Liver (tissue), 8 donors: ENCODE measurements at regions not wholly inside any gene's neighbourhood (a gene's known extent, or its start where the extent isn't known, plus 50 kb on each side); places are given as distances from the start of the nearest gene placed in this dataset.

ENCODE experiments used
- DNase-seq: peaks from one replicate; pipeline ENCODE4 v3.0.0-alpha.2; 2017; ENCODE audit warnings: low spot score
- H3K27ac ChIP-seq, 2 donors: one replicate each; pipeline ENCODE4 v1.7.0; 2013; ENCODE audit warnings: inconsistent platforms in 2 of 2, low read length in 2 of 2, control low read depth in 1 of 2, low read depth in 1 of 2, mild to moderate bottlenecking in 1 of 2
- H3K27me3 ChIP-seq, 4 donors: one replicate each; pipeline versions ENCODE4 v1.6.1 to v1.7.0; 2013; ENCODE audit warnings: low read length in 3 of 4, inconsistent platforms in 1 of 4, mild to moderate bottlenecking in 1 of 4, moderate library complexity in 1 of 4; ENCODE audit not compliant: control insufficient read depth in 4 of 4, insufficient read depth in 4 of 4
- H3K36me3 ChIP-seq, 4 donors: one replicate each; pipeline versions ENCODE4 v1.6.1 to v1.7.0; 2013; ENCODE audit warnings: low read length in 3 of 4, mild to moderate bottlenecking in 3 of 4, low read depth in 1 of 4, moderate library complexity in 1 of 4; ENCODE audit not compliant: control insufficient read depth in 4 of 4, insufficient read depth in 3 of 4
- H3K4me1 ChIP-seq, 4 donors: one replicate each; pipeline versions ENCODE4 v1.6.1 to v1.7.0; 2013; ENCODE audit warnings: low read length in 3 of 4, mild to moderate bottlenecking in 3 of 4, moderate library complexity in 1 of 4; ENCODE audit not compliant: control insufficient read depth in 4 of 4, insufficient read depth in 4 of 4
- H3K4me3 ChIP-seq, 3 donors: one replicate each; pipeline versions ENCODE4 v1.6.1 to v1.7.0; 2013; ENCODE audit warnings: low read length in 3 of 3, control low read depth in 1 of 3, low read depth in 1 of 3, mild to moderate bottlenecking in 1 of 3
- H3K9ac ChIP-seq, 2 donors: one replicate each; pipeline ENCODE4 v1.7.0; 2013; ENCODE audit warnings: low read length in 2 of 2, mild to moderate bottlenecking in 2 of 2, moderate library complexity in 2 of 2, control low read depth in 1 of 2, low read depth in 1 of 2
- H3K9me3 ChIP-seq, 4 donors: one replicate each; pipeline versions ENCODE4 v1.6.1 to v1.7.0; 2013; ENCODE audit warnings: low read length in 3 of 4; ENCODE audit not compliant: control insufficient read depth in 4 of 4
- EGR1 ChIP-seq, 2 donors: IDR thresholded peaks; 2 replicates each; pipeline ENCODE4 v1.6.1; 2016 to 2018; ENCODE audit warnings: antibody characterized with exemption in 2 of 2, low read depth in 2 of 2
- FOXA1 ChIP-seq: IDR thresholded peaks from 2 replicates; pipeline ENCODE4 v1.6.1; 2016; ENCODE audit warnings: antibody characterized with exemption
- FOXA2 ChIP-seq: IDR thresholded peaks from 2 replicates; pipeline ENCODE4 v1.6.1; 2016; ENCODE audit warnings: antibody characterized with exemption
- GABPA ChIP-seq, 2 donors: IDR thresholded peaks in 1 of 2; conservative IDR thresholded peaks in 1 of 2; 2 replicates each; pipeline ENCODE4 v1.6.1; 2016; ENCODE audit warnings: antibody characterized with exemption in 2 of 2, mild to moderate bottlenecking in 1 of 2, moderate library complexity in 1 of 2
- HNF4A ChIP-seq, 2 donors: conservative IDR thresholded peaks; 2 replicates each; pipeline ENCODE4 v1.6.1; 2016; ENCODE audit warnings: antibody characterized with exemption in 2 of 2, mild to moderate bottlenecking in 2 of 2
- HNF4G ChIP-seq: IDR thresholded peaks from 2 replicates; pipeline ENCODE4 v1.6.1; 2016; ENCODE audit warnings: antibody characterized with exemption
- JUND ChIP-seq, 2 donors: IDR thresholded peaks; 2 replicates each; pipeline ENCODE4 v1.6.1; 2016; ENCODE audit warnings: antibody characterized with exemption in 2 of 2
- MAX ChIP-seq: IDR thresholded peaks from 2 replicates; pipeline ENCODE4 v1.6.1; 2016; ENCODE audit warnings: antibody characterized with exemption
- NR2F2 ChIP-seq: IDR thresholded peaks from 2 replicates; pipeline ENCODE4 v1.6.1; 2016; ENCODE audit warnings: antibody characterized with exemption
- RAD21 ChIP-seq, 2 donors: IDR thresholded peaks; 2 replicates each; pipeline ENCODE4 v1.6.1; 2016; ENCODE audit warnings: antibody characterized with exemption in 2 of 2, mild to moderate bottlenecking in 2 of 2
- RXRA ChIP-seq, 2 donors: IDR thresholded peaks; 2 replicates each; pipeline ENCODE4 v1.6.1; 2017 to 2018; ENCODE audit warnings: antibody characterized with exemption in 2 of 2, mild to moderate bottlenecking in 1 of 2
- SP1 ChIP-seq: IDR thresholded peaks from 2 replicates; pipeline ENCODE4 v1.6.1; 2018; ENCODE audit warnings: antibody characterized with exemption, mild to moderate bottlenecking
- TAF1 ChIP-seq: conservative IDR thresholded peaks from 2 replicates; pipeline ENCODE4 v1.6.1; 2016; ENCODE audit warnings: antibody characterized with exemption, mild to moderate bottlenecking
- YY1 ChIP-seq: IDR thresholded peaks from 2 replicates; pipeline ENCODE4 v1.6.1; 2016; ENCODE audit warnings: antibody characterized with exemption, mild to moderate bottlenecking
- WGBS: extraction: QIAGEN DNeasy Blood & Tissue Kit; methylation state at CpG from one replicate; pipeline ENCODE4 v1.1.7; 2013; 5-methylcytosine and 5-hydroxymethylcytosine counted together
- TF ChIP-seq, protein P1 (sequence below): IDR thresholded peaks from 2 replicates; pipeline ENCODE4 v1.6.1; 2016; ENCODE audit warnings: antibody characterized with exemption
- TF ChIP-seq, protein P2 (sequence below): fragments of 150-350 bp; IDR thresholded peaks from 2 replicates; pipeline ENCODE4 v1.5.1; 2017; ENCODE audit warnings: improper control_type of control experiment, low read depth, low read length; ENCODE audit not compliant: missing input control
- donor health status: healthy.
- donor health status: healthy.
- donor health status: healthy.
- donor health status: healthy.
- donor health status: healthy.

DNA sequence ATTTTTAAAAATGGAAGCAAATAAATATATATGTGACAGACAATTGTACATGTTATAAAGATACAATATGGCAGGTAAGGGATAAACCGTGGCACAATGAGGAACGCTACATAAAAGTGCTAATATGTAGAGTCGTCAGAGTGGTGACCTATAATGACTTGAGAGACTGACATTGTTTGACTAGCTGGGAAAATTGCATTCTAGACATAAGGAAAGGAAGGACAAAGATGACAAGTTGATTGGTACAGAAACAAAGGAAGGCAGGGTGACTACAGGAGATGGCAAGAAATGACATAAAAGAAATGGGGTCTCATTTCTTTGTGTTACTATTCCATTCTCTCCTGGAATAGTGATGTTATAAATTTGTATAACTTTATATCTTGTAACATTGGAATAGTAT lies 420.4 kb downstream of the DSC3 start:
- H3K4me1 ChIP-seq = no peaks in the 10 kb centered on the region
- no peak overlapping the region for H3K27ac ChIP-seq
- TF ChIP-seq, protein P1, sequence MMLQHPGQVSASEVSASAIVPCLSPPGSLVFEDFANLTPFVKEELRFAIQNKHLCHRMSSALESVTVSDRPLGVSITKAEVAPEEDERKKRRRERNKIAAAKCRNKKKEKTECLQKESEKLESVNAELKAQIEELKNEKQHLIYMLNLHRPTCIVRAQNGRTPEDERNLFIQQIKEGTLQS = no peak
- TF ChIP-seq HNF4G (no peak), JUND (IDR thresholded peaks at IDR 0.05) (no peak), HNF4A (conservative IDR thresholded peaks at IDR 0.05) (no peak)
- H3K27me3 ChIP-seq = no peaks in the 10 kb centered on the region
- 81% methylated on average over 3 of the region's 3 CpGs for WGBS
- no peak overlapping the region for H3K9ac ChIP-seq
- no peak for DNase-seq
- no peak overlapping the region for H3K4me3 ChIP-seq
- no peaks in the 10 kb centered on the region for H3K36me3 ChIP-seq
- H3K9me3 ChIP-seq = peaks cover 0 to 2% (median 0%) of the 10 kb centered on the region in 4 donors

- Histone ChIP-seq H3K27me3 (no peaks in the 10 kb centered on the region), H3K27ac (no peak overlapping the region), H3K4me1 (no peaks in the 10 kb centered on the region), H3K9ac (no peak overlapping the region), H3K4me3 (no peak overlapping the region), H3K9me3 (no peaks in the 10 kb centered on the region), H3K36me3 (no peaks in the 10 kb centered on the region)
- no peak for TF ChIP-seq FOXA2
- no peak for TF ChIP-seq RXRA (IDR thresholded peaks at IDR 0.05)
- TF ChIP-seq GABPA (IDR thresholded peaks at IDR 0.05 in 1 of 2, conservative IDR thresholded peaks at IDR 0.05 in 1 of 2) = no peak
- TF ChIP-seq TAF1 = no peak
- TF ChIP-seq HNF4A (conservative IDR thresholded peaks at IDR 0.05) = no peak
- TF ChIP-seq RAD21 (IDR thresholded peaks at IDR 0.05) = no peak
- TF ChIP-seq JUND (IDR thresholded peaks at IDR 0.05) = no peak
- no peak for TF ChIP-seq EGR1 (IDR thresholded peaks at IDR 0.05; ENCODE audit: low read depth in 2 of 2)
- TF ChIP-seq YY1 = no peak
- TF ChIP-seq, protein P2, sequence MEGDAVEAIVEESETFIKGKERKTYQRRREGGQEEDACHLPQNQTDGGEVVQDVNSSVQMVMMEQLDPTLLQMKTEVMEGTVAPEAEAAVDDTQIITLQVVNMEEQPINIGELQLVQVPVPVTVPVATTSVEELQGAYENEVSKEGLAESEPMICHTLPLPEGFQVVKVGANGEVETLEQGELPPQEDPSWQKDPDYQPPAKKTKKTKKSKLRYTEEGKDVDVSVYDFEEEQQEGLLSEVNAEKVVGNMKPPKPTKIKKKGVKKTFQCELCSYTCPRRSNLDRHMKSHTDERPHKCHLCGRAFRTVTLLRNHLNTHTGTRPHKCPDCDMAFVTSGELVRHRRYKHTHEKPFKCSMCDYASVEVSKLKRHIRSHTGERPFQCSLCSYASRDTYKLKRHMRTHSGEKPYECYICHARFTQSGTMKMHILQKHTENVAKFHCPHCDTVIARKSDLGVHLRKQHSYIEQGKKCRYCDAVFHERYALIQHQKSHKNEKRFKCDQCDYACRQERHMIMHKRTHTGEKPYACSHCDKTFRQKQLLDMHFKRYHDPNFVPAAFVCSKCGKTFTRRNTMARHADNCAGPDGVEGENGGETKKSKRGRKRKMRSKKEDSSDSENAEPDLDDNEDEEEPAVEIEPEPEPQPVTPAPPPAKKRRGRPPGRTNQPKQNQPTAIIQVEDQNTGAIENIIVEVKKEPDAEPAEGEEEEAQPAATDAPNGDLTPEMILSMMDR = no peak
- TF ChIP-seq NR2F2 = no peak
- no peak for TF ChIP-seq SP1
- no peak for TF ChIP-seq MAX
- TF ChIP-seq FOXA1 = no peak
- TF ChIP-seq HNF4G = no peak
- WGBS = 61% methylated on average over 3 of the region's 3 CpGs
- no peak for DNase-seq
Observed at GRCh38 chr18:30618567-30618966, 424.0 kb downstream of the DSC3 start.

GRCh38 chr18:30616414-30616813 lies 426.1 kb downstream of the DSC3 start:
- H3K9me3 ChIP-seq = no peaks in the 10 kb centered on the region
- no peak overlapping the region for H3K27ac ChIP-seq
- no peak overlapping the region for H3K4me3 ChIP-seq
- WGBS = 71% methylated on average over 6 of the region's 6 CpGs
- no peaks in the 10 kb centered on the region for H3K36me3 ChIP-seq
- H3K9ac ChIP-seq = no peak overlapping the region
- no peaks in the 10 kb centered on the region for H3K4me1 ChIP-seq
- no peak for DNase-seq
- TF ChIP-seq, protein P2 = no peak
- no peaks in the 10 kb centered on the region for H3K27me3 ChIP-seq
